Natural killer cell (primary cell): ENCODE measurements at regions not wholly inside any gene's neighbourhood (a gene's known extent, or its start where the extent isn't known, plus 50 kb on each side); places are given as distances from the start of the nearest gene placed in this dataset.

ENCODE experiments used
- ATAC-seq, 3 donors: fragments of 150-1000 bp in 2 of 3; fragments of 200-7000 bp in 1 of 3; cut with Tn5 transposase; 1 replicate in 1 of 3; 2 replicates in 2 of 3; pipeline ENCODE4 v1.10.0; 2021; ENCODE audit warnings: mild to moderate bottlenecking in 2 of 3, moderate library complexity in 2 of 3
- DNase-seq, 2 donors: peaks; one replicate each; pipeline versions ENCODE4 v3.0.0 to v3.0.0-alpha.2; 2013 to 2021; ENCODE audit warnings: mixed read lengths in 1 of 2
- H3K27ac ChIP-seq: one replicate; pipeline ENCODE4 v1.5.1; 2013; ENCODE audit warnings: mild to moderate bottlenecking, low read length
- H3K27me3 ChIP-seq: one replicate; pipeline ENCODE4 v1.6.1; 2013; ENCODE audit warnings: low read length; ENCODE audit not compliant: control insufficient read depth, insufficient read depth
- H3K36me3 ChIP-seq: one replicate; pipeline ENCODE4 v1.6.1; 2013; ENCODE audit warnings: low read length; ENCODE audit not compliant: control insufficient read depth, insufficient read depth
- H3K4me1 ChIP-seq: one replicate; pipeline ENCODE4 v1.6.1; 2013; ENCODE audit warnings: low read length; ENCODE audit not compliant: control insufficient read depth, insufficient read depth
- H3K4me3 ChIP-seq: one replicate; pipeline ENCODE4 v1.5.1; 2013; ENCODE audit warnings: low read length
- H3K9me3 ChIP-seq: one replicate; pipeline ENCODE4 v1.6.1; 2013; ENCODE audit warnings: low read length; ENCODE audit not compliant: control insufficient read depth, insufficient read depth
- H3K27ac Mint-ChIP-seq, 2 donors: one replicate each; pipeline ENCODE4 v1.8.0; 2022; ENCODE audit warnings: mild to moderate bottlenecking in 2 of 2, mixed read lengths in 2 of 2, moderate library complexity in 1 of 2
- H3K27me3 Mint-ChIP-seq, 2 donors: one replicate each; pipeline ENCODE4 v1.8.0; 2022; ENCODE audit warnings: low read depth in 2 of 2, mixed read lengths in 2 of 2
- H3K36me3 Mint-ChIP-seq: one replicate; pipeline ENCODE4 v1.8.0; 2022; ENCODE audit warnings: mixed read lengths
- H3K4me1 Mint-ChIP-seq, 2 donors: one replicate each; pipeline ENCODE4 v1.8.0; 2022; ENCODE audit warnings: mixed read lengths in 2 of 2
- H3K4me3 Mint-ChIP-seq: one replicate; pipeline ENCODE4 v1.8.0; 2022; ENCODE audit warnings: mild to moderate bottlenecking, moderate library complexity, mixed read lengths
- H3K9me3 Mint-ChIP-seq, 2 donors: one replicate each; pipeline ENCODE4 v1.8.0; 2022; ENCODE audit warnings: mixed read lengths in 2 of 2
- CTCF ChIP-seq: fragments of 200-600 bp; IDR thresholded peaks from one replicate; pipeline ENCODE4 v1.8.0; 2022; ENCODE audit warnings: antibody characterized with exemption
- WGBS: methylation state at CpG from one replicate; pipeline ENCODE4 v1.1.7; 2013; ENCODE audit warnings: missing lambda C conversion rate; ENCODE audit not compliant: insufficient coverage; 5-methylcytosine and 5-hydroxymethylcytosine counted together
- intact Hi-C: fragments of 100-400 bp; cut with micrococcal nuclease; formaldehyde crosslinking; loops from one replicate; pipeline ENCODE4 v1.14.2; 2022

- ATAC-seq (no peak), DNase-seq (no peak)
- Histone ChIP-seq H3K27me3 (no peaks in the 10 kb centered on the region), H3K4me1 (peaks cover 8% of the 10 kb centered on the region), H3K27ac (no peak overlapping the region), H3K4me3 (no peak overlapping the region), H3K36me3 (no peaks in the 10 kb centered on the region), H3K9me3 (no peaks in the 10 kb centered on the region)
- Mint-ChIP-seq H3K36me3 (no peaks in the 10 kb centered on the region), H3K27ac (no peak overlapping the region), H3K4me3 (no peak overlapping the region), H3K27me3 (no peaks in the 10 kb centered on the region), H3K4me1 (peaks cover 25 to 26% of the 10 kb centered on the region in 2 donors), H3K9me3 (no peaks in the 10 kb centered on the region)
- no peak for TF ChIP-seq CTCF
- 100% methylated on average over 1 of the region's 1 CpG for WGBS
- intact Hi-C loops: no loop called here
Measured at GRCh38 chr1:184906761-184907160, 67.5 kb downstream of the NIBAN1 start.

GRCh38 chr1:184905601-184906322 lies 68.5 kb downstream of the NIBAN1 start:
- Mint-ChIP-seq H3K36me3 (no peaks in the 10 kb centered on the region), H3K4me1 (peaks cover 25 to 26% of the 10 kb centered on the region in 2 donors), H3K27me3 (no peaks in the 10 kb centered on the region), H3K9me3 (no peaks in the 10 kb centered on the region), H3K4me3 (no peak overlapping the region), H3K27ac (peak overlapping the region; percentile 12 to 70)
- no peak for ATAC-seq
- Histone ChIP-seq H3K36me3 (no peaks in the 10 kb centered on the region), H3K4me3 (no peak overlapping the region), H3K4me1 (peaks cover 8% of the 10 kb centered on the region), H3K27ac (no peak overlapping the region), H3K9me3 (no peaks in the 10 kb centered on the region), H3K27me3 (no peaks in the 10 kb centered on the region)
- WGBS: 67% methylated on average over 3 of the region's 3 CpGs
- no peak for TF ChIP-seq CTCF
- intact Hi-C loops: no loop called here
- DNase-seq: no peak

GRCh38 chr1:184903111-184903692 lies 71.1 kb downstream of the NIBAN1 start:
- peaks cover 17 to 24% of the 10 kb centered on the region in 2 donors for H3K4me1 Mint-ChIP-seq
- Histone ChIP-seq H3K9me3 (no peaks in the 10 kb centered on the region), H3K4me3 (no peak overlapping the region), H3K4me1 (peaks cover 8% of the 10 kb centered on the region), H3K27me3 (no peaks in the 10 kb centered on the region), H3K36me3 (peaks cover 6% of the 10 kb centered on the region), H3K27ac (no peak overlapping the region)
- TF ChIP-seq CTCF: no peak
- H3K4me3 Mint-ChIP-seq: no peak overlapping the region
- intact Hi-C loops: no loop called here
- no peak for DNase-seq
- no peaks in the 10 kb centered on the region for H3K9me3 Mint-ChIP-seq
- no peak overlapping the region for H3K27ac Mint-ChIP-seq
- WGBS: 90% methylated on average over 2 of the region's 2 CpGs
- H3K36me3 Mint-ChIP-seq: no peaks in the 10 kb centered on the region
- H3K27me3 Mint-ChIP-seq: no peaks in the 10 kb centered on the region
- ATAC-seq: no peak
